ENCODE measurements at regions not wholly inside any gene's neighbourhood (a gene's known extent, or its start where the extent isn't known, plus 50 kb on each side); places are given as distances from the start of the nearest gene placed in this dataset.

DNA sequence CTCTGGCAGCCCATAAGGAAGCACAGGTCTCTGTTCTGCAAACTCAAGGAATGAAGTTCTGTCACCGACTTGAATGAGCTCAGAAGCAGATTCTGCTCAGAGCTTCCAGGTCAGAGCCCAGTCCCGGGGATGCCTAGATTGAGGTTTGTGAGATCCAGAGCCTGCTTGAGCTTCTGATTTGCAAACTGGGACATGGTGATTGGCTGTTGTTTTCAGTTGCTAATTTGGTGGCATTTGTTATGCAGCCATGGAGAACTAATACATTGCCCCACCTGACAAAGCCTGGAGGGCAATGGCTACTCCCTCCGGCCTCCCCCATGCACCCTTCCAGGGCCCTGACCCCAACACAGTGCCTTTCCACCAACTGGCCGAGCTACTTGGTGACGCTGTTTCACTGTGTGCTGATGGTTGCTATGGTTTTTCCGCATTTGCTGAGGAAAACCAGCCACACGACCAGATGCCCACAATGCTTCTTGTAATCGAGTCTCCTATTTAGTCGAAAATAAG is 379.5 kb upstream of the ATP10A start:
- TF ChIP-seq, protein P1, sequence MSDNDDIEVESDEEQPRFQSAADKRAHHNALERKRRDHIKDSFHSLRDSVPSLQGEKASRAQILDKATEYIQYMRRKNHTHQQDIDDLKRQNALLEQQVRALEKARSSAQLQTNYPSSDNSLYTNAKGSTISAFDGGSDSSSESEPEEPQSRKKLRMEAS (IDR thresholded peaks at IDR 0.05; ENCODE audit: low read depth, low read length) = no peak
- TF ChIP-seq CTCF (IDR thresholded peaks at IDR 0.05; ENCODE audit: low read depth, low read length) = no peak
- no peak for TF ChIP-seq POLR2A (IDR thresholded peaks at IDR 0.05; ENCODE audit: extremely low read depth, insufficient read length)
